HepG2 (cell line): ENCODE measurements at regions not wholly inside any gene's neighbourhood (a gene's known extent, or its start where the extent isn't known, plus 50 kb on each side); places are given as distances from the start of the nearest gene placed in this dataset.

ENCODE experiments used
- ATAC-seq: fragments of 200-7000 bp; cut with Tn5 transposase; 3 replicates; pipeline ENCODE4 v1.9.1; 2020; ENCODE audit warnings: mild to moderate bottlenecking, moderate library complexity
- BruUV-seq: library from RNA; stranded (reverse); fragments of 400-500 nt; replicated peaks from 2 replicates; lab custom pipeline; 2021; lab: Mats Ljungman, UMichigan
- CTCF ChIA-PET: fragments of 300-600 bp; formaldehyde crosslinking; extraction: SDS; loops from one replicate; lab custom pipeline; 2021; ENCODE audit warnings: low total read pairs, inconsistent platforms, low intra/inter-chr PET ratio; lab: Yijun Ruan, JAX
- POLR2A ChIA-PET: fragments of 350-600 bp; sonication (Branson Sonifier 250); formaldehyde crosslinking; loops from one replicate; lab custom pipeline; 2020; ENCODE audit warnings: antibody characterized with exemption, inconsistent platforms; lab: Yijun Ruan, JAX
- DNase-seq: peaks from one replicate; pipeline ENCODE4 v3.0.0-alpha.2; 2015; ENCODE audit warnings: low spot score
- FAIRE-seq: peaks from 3 replicates; lab custom pipeline; 2011; peaks lifted over from hg19 to GRCh38; lab: Jason Lieb, UNC
- H2AFZ ChIP-seq: one replicate; pipeline ENCODE4 v1.6.1; 2011; ENCODE audit warnings: low read length, inconsistent platforms
- H3K27ac ChIP-seq: fragments of 300-600 bp; 3 replicates; pipeline ENCODE4 v1.8.0; 2011; ENCODE audit warnings: mixed run types, mild to moderate bottlenecking, mixed read lengths, low read length, inconsistent platforms; ENCODE audit not compliant: insufficient read depth; ENCODE audit errors: extremely low read length
- H3K27me3 ChIP-seq, 2 experiments: fragments of 200-600 bp in 1 of 2; 2 replicates in 1 of 2; 3 replicates in 1 of 2; pipeline versions ENCODE4 v1.6.0 to v1.8.0; 2011; ENCODE audit warnings: low read length in 2 of 2, mild to moderate bottlenecking in 2 of 2, moderate library complexity in 2 of 2, inconsistent platforms in 1 of 2; ENCODE audit not compliant: insufficient read depth in 2 of 2, control insufficient read depth in 1 of 2
- H3K36me3 ChIP-seq, 2 experiments: fragments of 200-600 bp in 1 of 2; replicated peaks in 1 of 2; 2 replicates in 1 of 2; 3 replicates in 1 of 2; pipeline versions ENCODE4 v1.5.1 to v1.8.0; 2011; ENCODE audit warnings: low read length in 2 of 2, inconsistent platforms in 1 of 2; ENCODE audit not compliant: insufficient read depth in 2 of 2, control insufficient read depth in 1 of 2
- H3K4me1 ChIP-seq: 2 replicates; pipeline ENCODE4 v1.5.1; 2012; ENCODE audit warnings: low read length, inconsistent platforms; ENCODE audit not compliant: insufficient read depth
- H3K4me2 ChIP-seq: 2 replicates; pipeline ENCODE4 v1.6.0; 2011; ENCODE audit warnings: low read depth, low read length, inconsistent platforms
- H3K4me3 ChIP-seq, 3 experiments: fragments of 200-600 bp in 1 of 3; sonication (generic), shearing (Covaris generic) in 1 of 3; replicated peaks in 1 of 3; 2 replicates each; pipeline ENCODE4 v1.5.1; 2011 to 2016; ENCODE audit warnings: low read length in 3 of 3, inconsistent platforms in 2 of 3, low read depth in 2 of 3, mild to moderate bottlenecking in 2 of 3, control low read depth in 1 of 3, mixed read lengths in 1 of 3; ENCODE audit not compliant: insufficient read depth in 1 of 3
- H3K79me2 ChIP-seq: one replicate; pipeline ENCODE4 v1.6.1; 2011; ENCODE audit warnings: low read length, inconsistent platforms; ENCODE audit not compliant: insufficient read depth
- H3K9ac ChIP-seq: 2 replicates; pipeline ENCODE4 v1.6.0; 2011; ENCODE audit warnings: mild to moderate bottlenecking, low read depth, low read length, inconsistent platforms; ENCODE audit not compliant: insufficient read depth
- H3K9me3 ChIP-seq: 2 replicates; pipeline ENCODE4 v1.5.1; 2012; ENCODE audit warnings: mild to moderate bottlenecking, low read length
- H4K20me1 ChIP-seq: 2 replicates; pipeline ENCODE4 v1.6.0; 2011; ENCODE audit warnings: inconsistent platforms, mild to moderate bottlenecking, low read length, moderate library complexity; ENCODE audit not compliant: insufficient read depth
- CEBPB ChIP-seq: IDR thresholded peaks from 2 replicates; pipeline ENCODE4 v1.6.1; 2011; ENCODE audit warnings: low read depth, low read length, improper control_type of control experiment, borderline replicate concordance
- GFI1 ChIP-seq: sonication (generic); formaldehyde crosslinking; IDR thresholded peaks from 2 replicates; pipeline ENCODE4 v1.5.0; 2020; ENCODE audit warnings: missing genetic modification reagents, mild to moderate bottlenecking, borderline replicate concordance
- IRX3 ChIP-seq: sonication (generic); formaldehyde crosslinking; IDR thresholded peaks from 2 replicates; pipeline ENCODE4 v1.8.1; 2023; ENCODE audit warnings: mild to moderate bottlenecking, low read depth, missing genetic modification reagents, borderline replicate concordance
- NPAS2 ChIP-seq: sonication (generic); formaldehyde crosslinking; IDR thresholded peaks from 2 replicates; pipeline ENCODE4 v1.8.0; 2022; ENCODE audit warnings: mild to moderate bottlenecking, missing genetic modification reagents, borderline replicate concordance
- PAWR ChIP-seq: sonication (generic); formaldehyde crosslinking; IDR thresholded peaks from 2 replicates; pipeline ENCODE4 v1.4.0; 2020; ENCODE audit warnings: missing genetic modification reagents, mild to moderate bottlenecking, borderline replicate concordance
- ZMAT3 ChIP-seq: sonication (generic); formaldehyde crosslinking; conservative IDR thresholded peaks from 2 replicates; pipeline ENCODE4 v1.7.0; 2021; ENCODE audit warnings: missing genetic modification reagents
- WGBS: methylation state at CpG from one replicate; pipeline ENCODE4 v1.1.6; 2017; ENCODE audit warnings: low lambda C conversion rate; 5-methylcytosine and 5-hydroxymethylcytosine counted together
- in situ Hi-C: cut with HindIII; loops from 2 replicates; pipeline ENCODE4 v1.10.0; 2017; ENCODE audit warnings: low pct_unique_long_range_greater_than_20kb; ENCODE audit not compliant: extremely low pct_ligation_motif_present
- intact Hi-C: fragments of 100-400 bp; cut with micrococcal nuclease; formaldehyde crosslinking; loops from one replicate; pipeline ENCODE4 v1.10.0; 2022; ENCODE audit not compliant: unreplicated experiment
- TF ChIP-seq, protein P1 (sequence below): sonication (generic); formaldehyde crosslinking; IDR thresholded peaks from 2 replicates; pipeline ENCODE4 v1.8.0; 2022; ENCODE audit warnings: missing genetic modification reagents, mild to moderate bottlenecking, moderate library complexity, borderline replicate concordance

DNA sequence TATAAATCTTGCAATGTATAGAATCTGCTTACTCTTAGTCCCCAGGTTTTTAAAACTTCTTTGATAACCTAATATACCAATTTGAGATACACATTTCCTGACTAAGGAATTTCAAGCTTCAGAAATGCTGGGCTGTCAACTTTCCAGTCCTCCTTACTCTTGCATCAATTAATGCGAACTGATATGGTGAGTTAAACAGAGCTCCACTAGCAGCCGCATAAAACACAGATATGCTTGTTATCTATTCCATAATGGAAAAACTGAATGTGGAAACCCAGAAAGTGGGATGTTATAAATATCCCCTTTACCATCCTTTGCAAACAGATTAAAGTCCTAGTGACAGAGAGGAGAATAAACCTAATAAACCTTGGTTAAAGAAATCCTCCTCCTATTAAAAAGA lies 1913.7 kb downstream of the STIM2 start:
- H3K9me3 ChIP-seq: peaks cover 64% of the 10 kb centered on the region
- WGBS: 78% methylated on average over 2 of the region's 2 CpGs

DNA sequence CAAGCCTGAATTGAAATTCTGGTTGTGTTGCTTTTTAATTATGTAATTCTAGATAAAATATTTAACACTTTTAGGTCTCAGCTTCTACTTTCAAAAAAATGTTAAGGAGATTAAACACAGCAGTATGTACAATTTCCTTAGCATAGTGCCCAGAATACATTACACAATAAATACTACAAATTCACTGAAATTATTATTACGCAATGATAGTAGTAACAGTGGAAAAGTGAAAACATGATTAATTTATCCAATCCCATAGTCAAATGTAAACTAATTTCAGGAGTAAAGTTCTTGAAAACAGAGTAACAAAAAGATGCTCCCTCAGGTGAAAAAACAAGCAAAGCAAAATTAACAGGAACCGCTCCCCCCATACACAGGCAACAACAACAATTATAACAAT lies 1915.4 kb downstream of the STIM2 start:
- intact Hi-C loops (no loop called here), in situ Hi-C loops (no loop called here)
- CTCF ChIA-PET: no interaction called here
- H3K27me3 ChIP-seq: no peaks in the 10 kb centered on the region
- WGBS: 4% methylated on average over 2 of the region's 2 CpGs
- no peak overlapping the region for H2AFZ ChIP-seq
- POLR2A ChIA-PET: no interaction called here
- H3K4me3 ChIP-seq: no peak overlapping the region
- no peak for ATAC-seq
- H3K9ac ChIP-seq: no peak overlapping the region
- no peaks in the 10 kb centered on the region for H3K4me1 ChIP-seq
- no peak for FAIRE-seq
- DNase-seq: no peak
- peaks cover 62% of the 10 kb centered on the region for H3K9me3 ChIP-seq
- H3K27ac ChIP-seq: no peak overlapping the region
- H3K4me2 ChIP-seq: no peak overlapping the region
- no peaks in the 10 kb centered on the region for H3K79me2 ChIP-seq
- no peaks in the 10 kb centered on the region for H3K36me3 ChIP-seq
- TF ChIP-seq CEBPB (peak; percentile 58; the same call in 1 of the 2 replicates), GFI1 (CRISPR knock-in tag) (no peak), NPAS2 (CRISPR knock-in tag) (no peak)
- TF ChIP-seq, all 625 proteins: peak for 1
- no peaks in the 10 kb centered on the region for H4K20me1 ChIP-seq
- no TSS peak for BruUV-seq

More for the DNA sequence above, 1913.7 kb downstream of the STIM2 start:
- FAIRE-seq (no peak), DNase-seq (no peak)
- no peak overlapping the region for H3K27ac ChIP-seq
- intact Hi-C loops: no loop called here
- H3K79me2 ChIP-seq: no peaks in the 10 kb centered on the region
- POLR2A ChIA-PET: no interaction called here
- no peaks in the 10 kb centered on the region for H3K4me1 ChIP-seq
- CTCF ChIA-PET: no interaction called here
- H3K36me3 ChIP-seq: no peaks in the 10 kb centered on the region
- TF ChIP-seq, protein P1, sequence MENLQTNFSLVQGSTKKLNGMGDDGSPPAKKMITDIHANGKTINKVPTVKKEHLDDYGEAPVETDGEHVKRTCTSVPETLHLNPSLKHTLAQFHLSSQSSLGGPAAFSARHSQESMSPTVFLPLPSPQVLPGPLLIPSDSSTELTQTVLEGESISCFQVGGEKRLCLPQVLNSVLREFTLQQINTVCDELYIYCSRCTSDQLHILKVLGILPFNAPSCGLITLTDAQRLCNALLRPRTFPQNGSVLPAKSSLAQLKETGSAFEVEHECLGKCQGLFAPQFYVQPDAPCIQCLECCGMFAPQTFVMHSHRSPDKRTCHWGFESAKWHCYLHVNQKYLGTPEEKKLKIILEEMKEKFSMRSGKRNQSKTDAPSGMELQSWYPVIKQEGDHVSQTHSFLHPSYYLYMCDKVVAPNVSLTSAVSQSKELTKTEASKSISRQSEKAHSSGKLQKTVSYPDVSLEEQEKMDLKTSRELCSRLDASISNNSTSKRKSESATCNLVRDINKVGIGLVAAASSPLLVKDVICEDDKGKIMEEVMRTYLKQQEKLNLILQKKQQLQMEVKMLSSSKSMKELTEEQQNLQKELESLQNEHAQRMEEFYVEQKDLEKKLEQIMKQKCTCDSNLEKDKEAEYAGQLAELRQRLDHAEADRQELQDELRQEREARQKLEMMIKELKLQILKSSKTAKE: no peak
- no peak for TF ChIP-seq ZMAT3
- no peak for TF ChIP-seq PAWR (CRISPR knock-in tag)
- TF ChIP-seq IRX3 (CRISPR knock-in tag): no peak
- TF ChIP-seq, all 625 proteins: peak for 0
- no TSS peak for BruUV-seq
- no peak overlapping the region for H2AFZ ChIP-seq
- no peak overlapping the region for H3K4me3 ChIP-seq
- ATAC-seq: no peak
- H3K9ac ChIP-seq: no peak overlapping the region
- in situ Hi-C loops: no loop called here
- no peak overlapping the region for H3K4me2 ChIP-seq
- H4K20me1 ChIP-seq: no peaks in the 10 kb centered on the region
- no peaks in the 10 kb centered on the region for H3K27me3 ChIP-seq
